GM12891 (cell line): ENCODE measurements at regions not wholly inside any gene's neighbourhood (a gene's known extent, or its start where the extent isn't known, plus 50 kb on each side); places are given as distances from the start of the nearest gene placed in this dataset.

Experiments
- PAX5 ChIP-seq: IDR thresholded peaks from 2 replicates; pipeline ENCODE4 v1.6.1; 2011; ENCODE audit warnings: low read length, moderate library complexity, mild to moderate bottlenecking; ENCODE audit not compliant: insufficient read depth, severe bottlenecking
- POLR2A ChIP-seq: IDR thresholded peaks from 2 replicates; pipeline ENCODE4 v1.6.1; 2011; ENCODE audit warnings: low read depth, low read length, control low read depth
- POLR2AphosphoS5 ChIP-seq: IDR thresholded peaks from 2 replicates; pipeline ENCODE4 v1.6.1; 2011; ENCODE audit warnings: low read depth, low read length, control low read depth
- TAF1 ChIP-seq: IDR thresholded peaks from 2 replicates; pipeline ENCODE4 v1.6.1; 2011; ENCODE audit warnings: low read depth, low read length, control low read depth

- TF ChIP-seq POLR2A (no peak), POLR2AphosphoS5 (no peak), PAX5 (no peak), TAF1 (no peak)
Observed at GRCh38 chr9:28925157-28925556, 1351.9 kb upstream of the C9orf72 start.
